Gastroesophageal sphincter (tissue), 3 donors: ENCODE measurements at regions not wholly inside any gene's neighbourhood (a gene's known extent, or its start where the extent isn't known, plus 50 kb on each side); places are given as distances from the start of the nearest gene placed in this dataset.

ENCODE experiments used
- POLR2A ChIP-seq, 2 donors: fragments of 450-650 bp; IDR thresholded peaks; one replicate each; pipeline ENCODE4 v1.6.1; 2017; ENCODE audit warnings: antibody characterized with exemption in 2 of 2, mild to moderate bottlenecking in 2 of 2, moderate library complexity in 1 of 2
- TF ChIP-seq, protein P1 (sequence below), 4 experiments: fragments of 200-600 bp in 2 of 4; fragments of 450-650 bp in 2 of 4; sonication (generic) in 1 of 4; IDR thresholded peaks; one replicate each; pipeline ENCODE4 v1.5.1; 2017 to 2019; ENCODE audit warnings: antibody characterized with exemption in 4 of 4, mild to moderate bottlenecking in 2 of 4, moderate library complexity in 2 of 4

DNA sequence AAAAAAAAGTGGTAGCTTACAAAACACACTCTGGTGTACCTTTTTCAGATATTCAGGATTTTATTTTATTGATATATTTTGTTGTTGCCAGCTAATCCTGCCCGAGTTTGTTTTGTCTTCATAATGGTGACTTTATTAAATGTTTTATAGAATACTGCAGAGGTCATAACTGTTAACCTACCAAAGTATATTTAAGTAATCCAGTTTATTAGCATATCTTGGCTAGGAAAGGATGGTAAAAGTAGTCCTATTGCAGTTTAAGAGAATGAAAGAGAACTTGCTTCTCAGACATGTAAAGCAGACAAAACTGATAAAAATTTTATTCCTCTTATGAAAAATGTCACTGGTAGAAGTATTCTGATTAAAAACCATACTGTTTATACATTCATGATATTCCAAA, 59.2 kb upstream of the IGSF10 start:
- TF ChIP-seq, protein P1, sequence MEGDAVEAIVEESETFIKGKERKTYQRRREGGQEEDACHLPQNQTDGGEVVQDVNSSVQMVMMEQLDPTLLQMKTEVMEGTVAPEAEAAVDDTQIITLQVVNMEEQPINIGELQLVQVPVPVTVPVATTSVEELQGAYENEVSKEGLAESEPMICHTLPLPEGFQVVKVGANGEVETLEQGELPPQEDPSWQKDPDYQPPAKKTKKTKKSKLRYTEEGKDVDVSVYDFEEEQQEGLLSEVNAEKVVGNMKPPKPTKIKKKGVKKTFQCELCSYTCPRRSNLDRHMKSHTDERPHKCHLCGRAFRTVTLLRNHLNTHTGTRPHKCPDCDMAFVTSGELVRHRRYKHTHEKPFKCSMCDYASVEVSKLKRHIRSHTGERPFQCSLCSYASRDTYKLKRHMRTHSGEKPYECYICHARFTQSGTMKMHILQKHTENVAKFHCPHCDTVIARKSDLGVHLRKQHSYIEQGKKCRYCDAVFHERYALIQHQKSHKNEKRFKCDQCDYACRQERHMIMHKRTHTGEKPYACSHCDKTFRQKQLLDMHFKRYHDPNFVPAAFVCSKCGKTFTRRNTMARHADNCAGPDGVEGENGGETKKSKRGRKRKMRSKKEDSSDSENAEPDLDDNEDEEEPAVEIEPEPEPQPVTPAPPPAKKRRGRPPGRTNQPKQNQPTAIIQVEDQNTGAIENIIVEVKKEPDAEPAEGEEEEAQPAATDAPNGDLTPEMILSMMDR (IDR thresholded peaks at IDR 0.05): no peak
- no peak for TF ChIP-seq POLR2A (IDR thresholded peaks at IDR 0.05)
